ENCODE measurements at regions not wholly inside any gene's neighbourhood (a gene's known extent, or its start where the extent isn't known, plus 50 kb on each side); places are given as distances from the start of the nearest gene placed in this dataset.

DNA sequence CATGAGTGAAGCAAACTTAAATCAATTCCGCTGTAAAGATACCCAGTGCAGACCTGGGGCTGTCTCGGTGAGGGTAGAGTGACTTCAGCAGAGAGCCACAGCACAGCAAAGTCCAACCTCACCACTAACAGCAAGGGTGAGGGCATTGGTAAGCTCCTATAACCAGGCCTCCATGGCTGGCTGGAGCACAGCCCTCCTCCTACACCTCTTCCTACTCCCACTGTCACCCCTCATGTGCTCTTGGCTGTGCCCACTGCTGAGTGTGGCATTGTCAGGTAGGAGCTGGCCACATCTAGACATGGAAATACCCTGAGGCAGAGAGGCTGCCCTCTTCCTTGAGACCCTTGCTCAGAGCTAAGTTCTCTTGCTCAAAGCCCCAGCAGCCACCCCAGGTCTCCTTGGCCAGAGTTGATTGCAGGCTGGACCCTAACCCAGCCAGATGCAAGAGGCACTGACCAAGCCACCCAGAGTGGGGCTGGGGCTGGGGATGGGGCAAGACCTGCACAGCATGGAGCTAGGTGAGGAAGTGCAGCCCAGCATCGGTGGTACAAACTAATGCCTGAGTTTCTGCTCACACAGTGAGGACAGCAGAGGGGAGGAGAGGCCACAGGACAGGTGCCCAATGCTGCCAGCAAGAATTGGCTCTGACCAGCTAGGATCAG lies 77.6 kb upstream of the RAB6C start:
- TF ChIP-seq POLR2A (IDR thresholded peaks at IDR 0.05): no peak
- TF ChIP-seq CTCF (IDR thresholded peaks at IDR 0.05): no peak

Data from thyroid gland (tissue), 4 donors.